Lower leg skin (tissue), 4 donors: ENCODE measurements at regions not wholly inside any gene's neighbourhood (a gene's known extent, or its start where the extent isn't known, plus 50 kb on each side); places are given as distances from the start of the nearest gene placed in this dataset.

Experiments used
- DNase-seq, 2 donors: peaks; one replicate each; pipeline ENCODE4 v3.0.0-alpha.2; 2019; ENCODE audit warnings: low spot score in 2 of 2
- H3K4me3 ChIP-seq: fragments of 200-600 bp; sonication (generic); 2 replicates; pipeline ENCODE4 v1.5.1; 2017; ENCODE audit warnings: mild to moderate bottlenecking, low read depth; ENCODE audit not compliant: poor library complexity, severe bottlenecking
- POLR2A ChIP-seq, 2 donors: fragments of 450-650 bp; IDR thresholded peaks; one replicate each; pipeline ENCODE4 v1.6.1; 2016 to 2017; ENCODE audit warnings: antibody characterized with exemption in 2 of 2, mild to moderate bottlenecking in 1 of 2, moderate library complexity in 1 of 2
- WGBS, 2 donors: methylation state at CpG; one replicate each; pipeline ENCODE4 v1.1.5; 2018; 5-methylcytosine and 5-hydroxymethylcytosine counted together
- intact Hi-C: fragments of 100-400 bp; cut with DNase I; formaldehyde crosslinking; loops from one replicate; pipeline ENCODE4 v1.15.0; 2023; ENCODE audit warnings: low total_unique reads
- TF ChIP-seq, protein P1 (sequence below), 3 donors: fragments of 450-650 bp; IDR thresholded peaks; one replicate each; pipeline ENCODE4 v1.5.1; 2016; ENCODE audit warnings: antibody characterized with exemption in 3 of 3, mild to moderate bottlenecking in 3 of 3, moderate library complexity in 2 of 3

DNA sequence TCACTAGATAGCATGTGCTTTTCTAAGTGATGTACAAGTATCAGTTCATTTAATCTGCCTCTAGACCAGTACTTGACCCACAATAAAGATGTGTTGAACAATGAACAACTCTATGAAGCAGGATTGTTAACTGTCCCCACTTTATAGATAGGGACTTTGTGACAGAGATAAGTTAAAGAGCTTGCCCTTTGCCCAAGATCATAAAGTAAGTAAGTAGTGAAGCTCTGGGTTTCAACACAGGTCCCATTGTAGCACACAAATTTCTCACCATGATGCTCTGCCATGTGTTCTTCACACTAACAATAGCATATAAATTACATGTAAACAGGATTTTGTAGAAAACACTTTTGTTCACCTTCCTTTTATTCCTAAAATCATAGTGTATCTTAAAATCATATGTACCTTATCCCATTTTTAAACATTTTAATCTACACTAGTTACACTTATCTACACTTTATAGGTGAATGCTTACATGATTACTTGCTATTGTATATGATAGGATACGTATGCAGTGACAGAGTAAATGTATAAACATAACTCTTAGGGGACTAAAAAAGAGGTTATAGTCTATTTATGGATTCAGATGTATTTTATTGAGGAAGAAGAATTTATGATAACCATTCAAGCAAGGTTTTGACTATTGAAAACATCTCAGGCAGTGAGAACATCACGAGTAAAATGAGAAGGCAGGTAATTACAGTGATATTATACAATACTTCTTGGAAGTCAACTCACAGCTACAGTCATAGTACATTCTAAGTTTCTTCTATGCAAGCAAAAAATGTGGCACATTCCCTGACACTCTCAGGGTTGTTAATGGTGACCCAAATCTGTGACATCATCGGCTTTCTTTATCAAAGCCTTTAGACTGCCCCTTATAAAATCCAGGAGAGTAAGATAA, 2275.1 kb downstream of the PCDH7 start:
- WGBS, 2 donors, result 75 to 79% methylated on average over 3 of the region's 3 CpGs
- intact Hi-C loops, result no loop called here
- no peak overlapping the region for H3K4me3 ChIP-seq
- TF ChIP-seq POLR2A (IDR thresholded peaks at IDR 0.05), result no peak
- TF ChIP-seq, protein P1, sequence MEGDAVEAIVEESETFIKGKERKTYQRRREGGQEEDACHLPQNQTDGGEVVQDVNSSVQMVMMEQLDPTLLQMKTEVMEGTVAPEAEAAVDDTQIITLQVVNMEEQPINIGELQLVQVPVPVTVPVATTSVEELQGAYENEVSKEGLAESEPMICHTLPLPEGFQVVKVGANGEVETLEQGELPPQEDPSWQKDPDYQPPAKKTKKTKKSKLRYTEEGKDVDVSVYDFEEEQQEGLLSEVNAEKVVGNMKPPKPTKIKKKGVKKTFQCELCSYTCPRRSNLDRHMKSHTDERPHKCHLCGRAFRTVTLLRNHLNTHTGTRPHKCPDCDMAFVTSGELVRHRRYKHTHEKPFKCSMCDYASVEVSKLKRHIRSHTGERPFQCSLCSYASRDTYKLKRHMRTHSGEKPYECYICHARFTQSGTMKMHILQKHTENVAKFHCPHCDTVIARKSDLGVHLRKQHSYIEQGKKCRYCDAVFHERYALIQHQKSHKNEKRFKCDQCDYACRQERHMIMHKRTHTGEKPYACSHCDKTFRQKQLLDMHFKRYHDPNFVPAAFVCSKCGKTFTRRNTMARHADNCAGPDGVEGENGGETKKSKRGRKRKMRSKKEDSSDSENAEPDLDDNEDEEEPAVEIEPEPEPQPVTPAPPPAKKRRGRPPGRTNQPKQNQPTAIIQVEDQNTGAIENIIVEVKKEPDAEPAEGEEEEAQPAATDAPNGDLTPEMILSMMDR (IDR thresholded peaks at IDR 0.05), result no peak
- no peak for DNase-seq

DNA sequence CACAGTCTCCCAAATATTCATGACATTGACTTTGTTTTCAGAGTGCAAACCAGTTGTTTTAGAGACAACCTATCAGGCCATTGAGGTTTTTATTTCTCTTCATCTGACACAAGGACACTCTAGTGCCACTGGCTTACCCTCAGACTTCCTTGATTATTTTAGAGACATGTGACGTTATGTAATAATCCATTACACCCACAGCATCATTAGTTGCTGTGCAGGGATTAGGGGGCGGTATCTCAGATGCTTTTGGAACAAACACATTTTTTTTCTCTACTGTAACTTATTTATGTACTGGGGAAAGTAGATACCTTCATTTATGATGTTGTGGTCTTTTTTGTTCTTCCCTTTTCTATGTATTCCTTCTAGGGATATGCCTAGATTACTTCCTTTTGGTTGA, 2293.1 kb downstream of the PCDH7 start:
- intact Hi-C loops, result no loop called here
- TF ChIP-seq, protein P1 (IDR thresholded peaks at IDR 0.05), result no peak
- no peak for TF ChIP-seq POLR2A (IDR thresholded peaks at IDR 0.05)
- WGBS, 2 donors, result 64 to 71% methylated on average over 2 of the region's 2 CpGs

DNA sequence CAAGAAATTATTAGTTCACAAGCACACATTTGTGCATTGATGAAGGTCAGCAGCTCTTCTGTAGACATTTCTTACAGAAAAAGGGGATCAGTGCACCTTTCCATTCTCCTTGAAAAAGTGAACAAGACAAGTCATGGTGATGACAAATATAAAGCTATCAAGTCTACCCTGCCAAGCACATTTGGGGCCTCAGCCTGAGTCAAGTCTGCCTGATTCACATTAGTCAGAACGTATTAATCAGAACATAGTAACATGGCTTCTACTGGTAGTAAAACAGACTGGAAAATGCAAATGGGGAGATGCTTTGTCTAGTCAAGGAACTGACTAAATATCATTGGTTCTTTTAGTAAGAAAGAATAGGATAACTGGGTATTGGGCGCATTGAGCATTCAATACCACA, 2305.1 kb downstream of the PCDH7 start:
- no peak overlapping the region for H3K4me3 ChIP-seq
- TF ChIP-seq, protein P1 (IDR thresholded peaks at IDR 0.05), result no peak
- no peak for TF ChIP-seq POLR2A (IDR thresholded peaks at IDR 0.05)
- intact Hi-C loops, result no loop called here
- no peak for DNase-seq
- whole genome bisulfite sequencing, 2 donors, result 83 to 94% methylated on average over 2 of the region's 2 CpGs

More for the DNA sequence above, 2293.1 kb downstream of the PCDH7 start:
- no peak for DNase-seq
- H3K4me3 ChIP-seq, result no peak overlapping the region

DNA sequence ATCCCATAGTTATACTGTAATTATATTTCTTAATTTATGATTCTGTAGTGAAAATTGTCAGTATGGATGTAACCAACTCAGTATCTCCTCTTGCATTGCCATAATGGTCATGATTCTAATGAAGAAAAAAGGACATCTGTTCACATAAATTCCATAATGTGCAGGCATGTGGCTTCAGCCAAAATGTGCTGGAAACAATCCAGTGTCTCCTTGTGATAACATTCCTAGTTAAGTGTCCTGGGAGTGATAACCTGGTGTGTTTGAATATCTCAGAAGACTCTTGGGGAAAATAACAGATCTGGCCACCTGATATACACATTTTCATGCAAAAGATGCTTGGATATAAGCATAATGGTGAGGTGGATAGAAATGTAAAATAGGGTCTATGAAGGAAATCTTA, 2309.8 kb downstream of the PCDH7 start:
- no peak for DNase-seq
- no peak for TF ChIP-seq POLR2A (IDR thresholded peaks at IDR 0.05)
- TF ChIP-seq, protein P1 (IDR thresholded peaks at IDR 0.05), result no peak
- intact Hi-C loops, result no loop called here

DNA sequence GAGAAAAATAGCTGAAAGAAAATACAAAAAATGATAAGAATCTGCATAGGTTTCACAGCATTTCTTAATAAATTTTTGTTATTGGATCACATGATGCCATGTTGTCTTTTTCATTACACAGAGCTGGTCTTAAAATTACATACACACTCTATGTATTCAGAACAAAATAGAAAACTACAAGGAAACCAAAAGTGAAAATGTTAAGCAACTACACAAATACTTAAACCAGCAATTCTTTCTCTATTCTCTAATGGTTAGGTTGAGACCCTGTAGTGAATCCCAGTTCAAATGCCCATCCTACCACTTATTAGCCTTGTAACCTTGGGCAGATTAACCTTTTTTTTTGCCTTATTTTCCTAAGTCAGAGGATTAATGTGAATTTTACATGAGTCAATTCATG, 2311.2 kb downstream of the PCDH7 start:
- intact Hi-C loops, result no loop called here
- H3K4me3 ChIP-seq, result no peak overlapping the region
- no peak for DNase-seq

More for the DNA sequence above, 2309.8 kb downstream of the PCDH7 start:
- no peak overlapping the region for H3K4me3 ChIP-seq

More for the DNA sequence above, 2311.2 kb downstream of the PCDH7 start:
- TF ChIP-seq, protein P1 (IDR thresholded peaks at IDR 0.05), result no peak
- no peak for TF ChIP-seq POLR2A (IDR thresholded peaks at IDR 0.05)
